Keratinocyte (primary cell): ENCODE measurements at regions not wholly inside any gene's neighbourhood (a gene's known extent, or its start where the extent isn't known, plus 50 kb on each side); places are given as distances from the start of the nearest gene placed in this dataset.

Experiments used
- DNase-seq: peaks from one replicate; pipeline ENCODE4 v3.0.0-alpha.2; 2011; ENCODE audit warnings: low read depth, missing footprints, low spot score
- FAIRE-seq: peaks from 2 replicates; lab custom pipeline; 2011; peaks lifted over from hg19 to GRCh38; lab: Jason Lieb, UNC
- H2AFZ ChIP-seq: 2 replicates; pipeline ENCODE4 v1.6.0; 2012; ENCODE audit warnings: low read length, control low read depth, inconsistent platforms; ENCODE audit not compliant: control insufficient read depth
- H3K27ac ChIP-seq: 2 replicates; pipeline ENCODE4 v1.5.1; 2011; ENCODE audit warnings: low read length; ENCODE audit not compliant: control insufficient read depth, insufficient read depth
- H3K27me3 ChIP-seq: 3 replicates; pipeline ENCODE4 v1.6.0; 2011; ENCODE audit warnings: low read length; ENCODE audit not compliant: control insufficient read depth, insufficient read depth; ENCODE audit errors: extremely low read depth
- H3K36me3 ChIP-seq, 2 experiments: 2 replicates in 1 of 2; 3 replicates in 1 of 2; pipeline ENCODE4 v1.5.1; 2011; ENCODE audit warnings: low read length in 2 of 2, mild to moderate bottlenecking in 1 of 2; ENCODE audit not compliant: control insufficient read depth in 2 of 2, insufficient read depth in 2 of 2; ENCODE audit errors: extremely low read depth in 1 of 2
- H3K4me1 ChIP-seq: 3 replicates; pipeline ENCODE4 v1.5.1; 2011; ENCODE audit warnings: low read length; ENCODE audit not compliant: control insufficient read depth, insufficient read depth; ENCODE audit errors: extremely low read depth
- H3K4me2 ChIP-seq: 3 replicates; pipeline ENCODE4 v1.6.0; 2011; ENCODE audit warnings: low read depth, low read length; ENCODE audit not compliant: control insufficient read depth, insufficient read depth; ENCODE audit errors: extremely low read depth
- H3K4me3 ChIP-seq, 3 experiments: fragments of 200-600 bp in 1 of 3; sonication (generic) in 1 of 3; 2 replicates in 2 of 3; 3 replicates in 1 of 3; pipeline ENCODE4 v1.5.1; 2011 to 2016; ENCODE audit warnings: low read length in 3 of 3, mild to moderate bottlenecking in 3 of 3, control low read depth in 2 of 3, inconsistent platforms in 1 of 3, low read depth in 1 of 3, mixed read lengths in 1 of 3, mixed run types in 1 of 3, moderate library complexity in 1 of 3; ENCODE audit not compliant: control insufficient read depth in 2 of 3, insufficient read depth in 2 of 3; ENCODE audit errors: extremely low read depth in 1 of 3
- H3K79me2 ChIP-seq: 2 replicates; pipeline ENCODE4 v1.6.0; 2012; ENCODE audit warnings: low read length; ENCODE audit not compliant: control insufficient read depth, insufficient read depth
- H3K9ac ChIP-seq: 3 replicates; pipeline ENCODE4 v1.6.0; 2011; ENCODE audit warnings: low read length; ENCODE audit not compliant: control insufficient read depth, insufficient read depth; ENCODE audit errors: extremely low read depth
- H3K9me1 ChIP-seq: 3 replicates; pipeline ENCODE4 v1.6.0; 2011; ENCODE audit warnings: low read length; ENCODE audit not compliant: control insufficient read depth, insufficient read depth; ENCODE audit errors: extremely low read depth
- H3K9me3 ChIP-seq: 2 replicates; pipeline ENCODE4 v1.5.1; 2012; ENCODE audit warnings: low read depth, low read length; ENCODE audit not compliant: control insufficient read depth
- H4K20me1 ChIP-seq: 3 replicates; pipeline ENCODE4 v1.6.0; 2011; ENCODE audit warnings: low read length; ENCODE audit not compliant: control insufficient read depth, insufficient read depth; ENCODE audit errors: extremely low read depth
- EZH2 ChIP-seq: IDR thresholded peaks from one replicate; pipeline ENCODE4 v1.6.1; 2012; ENCODE audit warnings: inconsistent platforms, mild to moderate bottlenecking, low read length, moderate library complexity
- dilution Hi-C: fragments of 300-500 bp; cut with MboI; formaldehyde crosslinking; loops from one replicate; pipeline ENCODE4 v1.7.0; 2020; ENCODE audit warnings: low sequenced_read_pairs; ENCODE audit not compliant: extremely low pct_ligation_motif_present
- TF ChIP-seq, protein P1 (sequence below), 3 experiments: IDR thresholded peaks in 1 of 3; conservative IDR thresholded peaks in 1 of 3; optimal IDR thresholded peaks in 1 of 3; 2 replicates in 2 of 3; 3 replicates in 1 of 3; pipeline versions ENCODE3 to v1.5.1; 2011; ENCODE audit warnings: low read length in 3 of 3, mild to moderate bottlenecking in 3 of 3, moderate library complexity in 2 of 3, control low read depth in 1 of 3, inconsistent platforms in 1 of 3; ENCODE audit not compliant: insufficient read depth in 2 of 3; ENCODE audit errors: extremely low read depth in 1 of 3

GRCh38 chr2:226117510-226118065 lies 682.0 kb downstream of the IRS1 start:
- no peak overlapping the region for H3K4me3 ChIP-seq
- no peak for DNase-seq
- dilution Hi-C loops: no loop called here

DNA sequence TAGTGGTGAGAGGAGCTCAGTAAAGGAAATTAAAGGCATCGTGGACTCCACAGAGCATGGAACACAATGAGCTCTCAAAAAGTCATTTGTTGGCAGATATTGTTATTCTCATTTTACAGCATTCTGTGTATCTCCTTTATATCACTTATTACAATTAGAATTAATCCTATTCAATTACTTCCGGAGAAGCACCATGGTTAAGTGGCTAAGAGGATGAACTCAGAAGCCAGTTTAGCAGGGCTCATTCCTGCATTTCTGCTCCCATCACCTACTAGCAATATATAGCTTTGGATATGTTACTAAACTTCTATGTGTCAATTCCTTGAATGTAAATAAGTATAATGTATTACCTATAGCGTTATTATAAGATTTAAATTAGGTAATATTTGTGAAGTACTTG lies 683.3 kb downstream of the IRS1 start:
- H3K9me3 ChIP-seq: no peaks in the 10 kb centered on the region
- H4K20me1 ChIP-seq: no peaks in the 10 kb centered on the region
- H3K4me1 ChIP-seq: peaks cover 49% of the 10 kb centered on the region
- H3K9me1 ChIP-seq: no peaks in the 10 kb centered on the region
- no peak overlapping the region for H3K4me3 ChIP-seq
- H3K4me2 ChIP-seq: no peak overlapping the region
- FAIRE-seq (no peak), DNase-seq (no peak)
- no peak for TF ChIP-seq EZH2
- TF ChIP-seq, protein P1, sequence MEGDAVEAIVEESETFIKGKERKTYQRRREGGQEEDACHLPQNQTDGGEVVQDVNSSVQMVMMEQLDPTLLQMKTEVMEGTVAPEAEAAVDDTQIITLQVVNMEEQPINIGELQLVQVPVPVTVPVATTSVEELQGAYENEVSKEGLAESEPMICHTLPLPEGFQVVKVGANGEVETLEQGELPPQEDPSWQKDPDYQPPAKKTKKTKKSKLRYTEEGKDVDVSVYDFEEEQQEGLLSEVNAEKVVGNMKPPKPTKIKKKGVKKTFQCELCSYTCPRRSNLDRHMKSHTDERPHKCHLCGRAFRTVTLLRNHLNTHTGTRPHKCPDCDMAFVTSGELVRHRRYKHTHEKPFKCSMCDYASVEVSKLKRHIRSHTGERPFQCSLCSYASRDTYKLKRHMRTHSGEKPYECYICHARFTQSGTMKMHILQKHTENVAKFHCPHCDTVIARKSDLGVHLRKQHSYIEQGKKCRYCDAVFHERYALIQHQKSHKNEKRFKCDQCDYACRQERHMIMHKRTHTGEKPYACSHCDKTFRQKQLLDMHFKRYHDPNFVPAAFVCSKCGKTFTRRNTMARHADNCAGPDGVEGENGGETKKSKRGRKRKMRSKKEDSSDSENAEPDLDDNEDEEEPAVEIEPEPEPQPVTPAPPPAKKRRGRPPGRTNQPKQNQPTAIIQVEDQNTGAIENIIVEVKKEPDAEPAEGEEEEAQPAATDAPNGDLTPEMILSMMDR (optimal IDR thresholded peaks at IDR 0.05 in 1 of 3, IDR thresholded peaks at IDR 0.05 in 1 of 3, conservative IDR thresholded peaks at IDR 0.05 in 1 of 3; ENCODE audit: extremely low read depth in 1 of 3, insufficient read depth in 2 of 3, low read length in 3 of 3): no peak
- H3K27ac ChIP-seq: no peak overlapping the region
- no peaks in the 10 kb centered on the region for H3K79me2 ChIP-seq
- H2AFZ ChIP-seq: no peak overlapping the region
- H3K36me3 ChIP-seq: no peaks in the 10 kb centered on the region
- dilution Hi-C loops: no loop called here
- H3K9ac ChIP-seq: no peak overlapping the region
- no peaks in the 10 kb centered on the region for H3K27me3 ChIP-seq

More at GRCh38 chr2:226117510-226118065, 682.0 kb downstream of the IRS1 start:
- H3K27ac ChIP-seq: peak overlapping the region; percentile 97
- no peaks in the 10 kb centered on the region for H3K9me1 ChIP-seq
- H3K4me1 ChIP-seq: peaks cover 49% of the 10 kb centered on the region
- H3K79me2 ChIP-seq: no peaks in the 10 kb centered on the region
- no peaks in the 10 kb centered on the region for H3K36me3 ChIP-seq
- TF ChIP-seq, protein P1 (optimal IDR thresholded peaks at IDR 0.05 in 1 of 3, IDR thresholded peaks at IDR 0.05 in 1 of 3, conservative IDR thresholded peaks at IDR 0.05 in 1 of 3; ENCODE audit: extremely low read depth in 1 of 3, insufficient read depth in 2 of 3, low read length in 3 of 3): no peak
- no peak for TF ChIP-seq EZH2
- no peaks in the 10 kb centered on the region for H3K9me3 ChIP-seq
- no peak overlapping the region for H2AFZ ChIP-seq
- H3K27me3 ChIP-seq: no peaks in the 10 kb centered on the region
- H3K4me2 ChIP-seq: no peak overlapping the region
- H4K20me1 ChIP-seq: no peaks in the 10 kb centered on the region
- no peak for FAIRE-seq
- peak overlapping the region; percentile 78 for H3K9ac ChIP-seq
